HG03521 (cell line): ENCODE measurements at regions not wholly inside any gene's neighbourhood (a gene's known extent, or its start where the extent isn't known, plus 50 kb on each side); places are given as distances from the start of the nearest gene placed in this dataset.

Source experiments
- ATAC-seq: cut with Tn5 transposase; IDR thresholded peaks from one replicate; pipeline ENCODE4 v1.9.1; 2021; ENCODE audit warnings: mild to moderate bottlenecking, moderate library complexity; ENCODE audit not compliant: unreplicated experiment

DNA sequence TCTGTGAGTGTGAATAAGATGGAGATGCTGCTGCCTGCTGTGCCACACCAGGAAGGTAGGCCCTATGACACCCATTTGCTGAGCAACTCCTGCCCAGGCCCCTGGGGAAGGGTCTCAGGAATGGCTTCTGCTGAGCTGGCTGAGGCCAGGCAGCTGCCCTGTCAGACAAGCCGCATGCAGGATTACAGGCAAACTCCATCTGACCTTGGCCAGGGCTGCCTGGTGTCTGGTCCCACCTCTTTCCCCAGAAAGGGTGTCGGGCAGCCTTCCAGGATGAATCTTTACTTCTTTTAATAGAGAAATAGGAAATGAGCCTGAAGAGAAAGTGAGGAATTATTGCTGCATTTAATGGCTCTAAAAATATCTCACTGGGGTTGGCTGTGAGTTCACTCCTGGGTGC, 182.5 kb downstream of the IRX5 start:
- no peak for ATAC-seq

DNA sequence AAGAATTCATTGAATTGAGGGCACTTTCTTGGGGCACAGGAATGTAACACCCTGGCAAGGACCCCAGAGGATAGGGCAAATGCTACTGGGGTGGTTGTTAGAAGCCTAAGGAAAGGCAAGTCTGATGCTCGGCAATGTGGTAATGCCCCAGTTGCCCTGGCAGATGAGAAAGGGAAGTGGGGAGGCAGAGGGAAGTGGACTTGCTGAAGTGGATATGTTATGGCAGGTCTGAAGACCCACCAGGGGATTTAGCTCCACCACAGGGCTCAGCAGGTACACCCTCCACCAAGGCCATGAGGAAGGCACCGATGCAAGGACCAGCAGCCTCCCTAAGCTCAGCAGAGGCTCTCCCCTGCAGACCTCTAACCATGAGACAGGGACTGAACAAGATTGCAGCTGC, 184.8 kb downstream of the IRX5 start:
- no peak for ATAC-seq

GRCh38 chr16:55116165-55116920, 185.7 kb downstream of the IRX5 start:
- ATAC-seq = no peak

GRCh38 chr16:55118701-55119260, 188.1 kb downstream of the IRX5 start:
- ATAC-seq = no peak

DNA sequence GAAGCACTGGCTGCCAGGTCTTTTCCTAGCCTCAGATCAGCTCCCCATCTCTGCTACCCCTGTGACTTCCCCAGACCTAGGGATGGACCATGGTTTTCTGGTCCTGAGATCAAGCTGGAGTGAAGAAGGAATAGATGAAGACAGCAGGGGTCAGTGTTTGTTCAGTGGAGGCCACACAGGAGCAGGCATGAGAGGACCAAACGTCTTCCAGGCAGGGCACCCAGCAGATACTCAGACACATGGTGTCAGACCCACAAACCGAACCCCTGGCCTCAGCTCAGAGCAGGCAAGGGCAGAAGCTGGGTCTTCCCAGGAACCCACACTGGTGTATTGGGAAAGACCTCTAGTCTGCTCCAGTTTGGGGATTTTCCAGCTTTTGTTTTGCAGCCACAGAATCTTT, 189.7 kb downstream of the IRX5 start:
- no peak for ATAC-seq

- ATAC-seq = no peak
Observed at GRCh38 chr16:55120826-55121225, 190.2 kb downstream of the IRX5 start.

DNA sequence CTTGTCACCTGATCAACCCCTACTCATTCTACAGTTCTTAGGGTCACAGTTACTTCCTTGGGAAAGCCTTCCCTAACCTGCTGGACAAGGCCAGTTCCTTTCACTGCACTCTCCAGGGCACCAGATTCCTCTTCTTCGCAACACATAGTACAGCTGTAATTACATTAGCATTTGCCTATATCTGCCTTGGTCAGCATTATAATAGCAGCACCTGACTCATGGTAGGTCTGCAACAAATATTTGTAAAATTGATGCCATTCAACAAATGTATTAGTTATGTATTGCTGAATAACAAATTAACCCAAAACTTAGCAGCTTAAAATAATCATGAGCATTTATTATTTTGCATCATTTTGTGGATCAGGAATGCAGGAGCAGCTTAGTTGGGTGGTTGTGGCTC, 193.0 kb downstream of the IRX5 start:
- no peak for ATAC-seq

GRCh38 chr16:55125818-55126385, 195.2 kb downstream of the IRX5 start:
- ATAC-seq = no peak

DNA sequence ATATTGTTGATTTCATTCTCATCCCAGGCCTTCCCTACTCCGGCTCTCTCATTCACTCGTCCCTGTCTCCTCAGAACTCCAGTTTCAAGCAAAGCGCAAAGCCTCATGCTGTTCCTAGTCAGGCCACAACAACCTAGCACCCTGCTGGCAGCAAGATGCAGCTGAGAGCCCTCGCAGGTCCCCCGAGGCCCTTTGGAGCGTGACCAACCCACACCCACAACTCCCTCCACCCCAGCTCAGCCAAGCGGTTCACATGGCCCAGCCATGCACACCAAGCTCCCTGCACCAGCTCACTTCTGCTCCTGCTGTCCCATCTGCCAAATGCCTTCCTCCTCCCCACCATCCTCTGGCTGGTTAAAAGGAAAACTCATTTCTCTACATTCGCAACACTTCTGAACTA, 195.8 kb downstream of the IRX5 start:
- ATAC-seq = no peak

GRCh38 chr16:55130456-55130855, 193.5 kb upstream of the IRX6 start:
- no peak for ATAC-seq

DNA sequence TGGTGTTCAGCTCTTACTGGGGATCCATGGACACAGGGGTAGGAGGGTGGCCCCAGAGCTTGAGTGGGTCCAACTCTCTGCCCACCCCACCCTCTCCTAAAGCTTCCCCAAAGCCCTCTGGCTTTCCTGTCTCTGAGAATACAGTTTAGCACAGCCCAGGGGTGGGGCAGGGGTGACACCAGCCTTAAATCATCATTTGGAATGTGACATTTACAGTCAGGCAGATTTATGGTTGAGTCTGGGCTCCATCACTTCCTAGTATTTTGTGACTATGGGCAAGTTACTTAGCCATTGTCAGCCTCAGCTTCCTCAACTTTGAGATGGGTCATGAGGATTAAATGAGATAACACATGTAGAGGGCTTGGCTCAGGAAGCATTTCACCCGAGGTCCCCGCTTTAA, 193.1 kb upstream of the IRX6 start:
- ATAC-seq = no peak

DNA sequence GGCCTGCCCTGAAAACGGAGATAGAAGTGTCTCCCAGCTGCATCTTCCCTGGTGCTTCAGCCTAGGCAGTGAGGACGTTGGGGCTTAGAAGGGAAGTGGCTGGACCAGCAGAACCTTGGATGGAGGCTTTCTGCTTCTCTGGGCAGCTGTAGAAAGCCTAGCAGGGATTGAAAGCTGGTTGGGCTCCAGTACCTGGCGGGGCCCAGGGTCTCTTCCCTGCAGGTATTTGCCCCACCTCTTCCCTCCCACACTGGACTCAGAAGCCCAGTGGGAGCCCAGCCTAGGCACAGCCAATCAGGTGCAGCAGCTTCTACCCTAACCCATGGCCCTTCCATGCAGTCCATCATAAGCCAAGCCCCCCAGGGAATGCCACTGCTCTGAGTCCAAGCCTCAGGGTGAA, 190.3 kb upstream of the IRX6 start:
- ATAC-seq = no peak

- no peak for ATAC-seq
Observed at GRCh38 chr16:55136356-55137150, 187.4 kb upstream of the IRX6 start.

DNA sequence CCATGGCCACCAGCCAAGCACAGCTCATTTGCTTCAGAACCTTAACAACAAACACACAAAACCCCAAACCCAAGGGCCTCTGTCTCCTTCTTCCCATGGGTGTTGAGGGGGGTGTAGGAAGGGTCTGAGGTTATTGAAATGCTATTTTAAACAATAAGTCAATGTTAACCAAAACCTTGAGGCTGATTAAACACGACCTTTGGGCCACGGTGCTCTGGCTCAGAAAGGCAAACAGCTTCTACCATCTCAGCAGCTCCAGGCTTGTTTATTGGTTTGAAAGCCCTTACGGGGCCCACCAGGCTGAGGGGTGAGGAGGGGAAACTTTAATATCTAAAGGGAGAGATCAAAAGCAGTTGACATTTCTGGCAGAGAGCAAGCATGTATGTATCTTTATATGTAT, 185.7 kb upstream of the IRX6 start:
- no peak for ATAC-seq

- no peak for ATAC-seq
Observed at GRCh38 chr16:55142405-55142804, 181.6 kb upstream of the IRX6 start.

- no peak for ATAC-seq
Observed at GRCh38 chr16:55144651-55145050, 179.4 kb upstream of the IRX6 start.

DNA sequence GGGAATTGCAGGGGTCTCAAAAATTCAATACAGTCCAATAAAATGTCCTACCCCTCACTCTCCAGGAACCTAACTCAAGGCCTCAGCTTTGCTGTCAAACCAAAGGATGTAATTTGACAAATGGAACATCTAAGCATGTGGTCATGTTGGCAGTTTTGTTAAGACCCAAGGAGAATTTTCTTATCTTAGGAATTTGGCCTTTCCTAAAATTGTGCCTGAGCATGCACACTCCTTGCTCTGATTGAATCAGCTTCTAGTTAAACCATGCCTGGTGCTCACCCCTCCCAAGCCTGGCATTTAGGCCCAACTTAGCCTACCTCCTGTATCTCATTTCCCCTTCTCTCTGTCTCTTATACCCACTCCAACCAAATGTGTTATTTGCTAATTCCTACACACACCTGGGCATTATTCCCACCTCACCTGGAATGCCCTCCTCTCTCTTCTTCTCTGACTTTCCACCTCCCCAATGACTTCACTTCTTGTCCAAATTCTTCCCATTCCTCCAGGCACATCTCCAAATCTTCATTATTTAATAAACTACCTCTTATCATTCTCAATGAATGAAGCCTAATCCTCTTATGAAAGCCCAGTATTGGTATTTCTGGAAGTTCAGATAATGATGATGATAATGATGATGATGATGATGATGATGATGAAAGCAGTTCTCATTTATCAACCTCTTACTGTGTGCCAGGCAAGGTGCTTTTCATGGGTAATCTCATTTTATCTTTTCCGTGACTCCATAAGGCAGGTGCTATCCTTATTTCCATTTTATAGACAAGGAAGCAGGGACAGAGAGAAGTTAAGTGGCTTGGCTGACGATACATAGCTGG, 178.0 kb upstream of the IRX6 start:
- no peak for ATAC-seq

GRCh38 chr16:55146966-55147365, 177.0 kb upstream of the IRX6 start:
- ATAC-seq = no peak

- no peak for ATAC-seq
Observed at GRCh38 chr16:55147396-55147795, 176.6 kb upstream of the IRX6 start.

DNA sequence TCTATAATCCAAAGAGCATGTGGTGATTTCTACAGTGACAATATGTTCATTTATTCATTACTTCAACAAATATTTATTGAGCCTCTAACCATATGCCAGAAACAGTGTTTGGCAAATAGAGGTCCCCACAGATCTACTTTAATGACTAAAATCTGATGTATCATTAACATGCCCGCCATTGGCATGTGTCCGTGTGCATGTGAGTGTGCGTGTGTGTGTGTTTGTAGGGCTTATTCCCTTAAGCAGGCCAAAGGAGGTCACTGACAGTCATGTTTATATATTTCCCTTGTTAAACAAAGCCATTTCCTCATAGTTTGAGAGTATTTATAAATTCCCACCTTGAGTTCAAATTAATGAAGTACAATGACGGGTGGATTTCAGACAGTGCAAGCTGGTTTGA, 174.4 kb upstream of the IRX6 start:
- no peak for ATAC-seq
